HG02852 (cell line): ENCODE measurements at regions not wholly inside any gene's neighbourhood (a gene's known extent, or its start where the extent isn't known, plus 50 kb on each side); places are given as distances from the start of the nearest gene placed in this dataset.
A peak's percentile ranks its signal among the peaks of the same experiment; 100 is the strongest.
"Not testable (repeated sequence)": the region's sequence is repeated elsewhere in the genome, so short reads cannot be mapped to it uniquely, and the experiment has no call there.

Experiments
- ATAC-seq: cut with Tn5 transposase; IDR thresholded peaks from one replicate; pipeline ENCODE4 v1.9.1; 2021; ENCODE audit warnings: mild to moderate bottlenecking, moderate library complexity; ENCODE audit not compliant: unreplicated experiment

GRCh38 chr17:36695082-36695481, 93.7 kb downstream of the MRM1 start:
- no peak for ATAC-seq

DNA sequence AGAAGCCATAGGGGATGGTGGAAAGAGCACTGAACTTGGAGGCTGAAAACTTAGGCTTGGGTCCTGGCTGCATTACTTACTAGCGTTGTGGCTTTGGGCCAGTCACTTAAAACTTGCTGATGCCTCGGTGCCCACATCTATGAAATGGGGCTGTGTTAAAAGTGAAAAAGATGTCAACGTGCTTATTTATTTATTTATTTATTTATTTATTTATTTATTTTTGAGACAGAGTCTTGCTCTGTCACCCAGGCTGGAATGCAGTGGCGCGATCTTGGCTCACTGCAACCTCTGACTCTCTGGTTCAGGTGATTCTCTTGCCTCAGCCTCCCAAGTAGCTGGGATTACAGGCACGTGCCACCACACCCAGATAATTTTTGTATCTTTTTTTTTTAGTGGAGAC, 94.3 kb downstream of the MRM1 start:
- ATAC-seq: not testable (repeated sequence)

DNA sequence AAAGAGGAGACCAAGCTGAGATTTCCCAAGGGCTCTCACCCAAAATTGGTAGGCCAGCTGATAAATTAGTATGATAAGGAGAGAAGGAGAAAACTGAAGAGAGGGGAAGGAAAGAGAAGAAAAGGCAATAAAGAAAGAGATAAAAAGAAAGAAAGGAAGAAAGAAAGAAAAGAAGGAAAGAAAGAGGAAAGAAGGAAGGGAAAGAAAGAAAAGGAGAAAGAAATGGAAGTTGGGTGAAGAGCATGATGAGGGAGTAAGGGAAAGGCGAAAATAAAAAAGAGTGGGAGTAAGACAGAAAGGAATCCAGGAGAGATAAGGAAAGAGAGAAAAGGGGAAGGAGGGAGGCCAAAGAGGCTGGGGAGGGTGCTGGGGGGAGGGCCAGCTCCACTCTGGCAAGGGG, 95.4 kb downstream of the MRM1 start:
- no peak for ATAC-seq

GRCh38 chr17:36697903-36698530, 96.6 kb downstream of the MRM1 start:
- no peak for ATAC-seq

DNA sequence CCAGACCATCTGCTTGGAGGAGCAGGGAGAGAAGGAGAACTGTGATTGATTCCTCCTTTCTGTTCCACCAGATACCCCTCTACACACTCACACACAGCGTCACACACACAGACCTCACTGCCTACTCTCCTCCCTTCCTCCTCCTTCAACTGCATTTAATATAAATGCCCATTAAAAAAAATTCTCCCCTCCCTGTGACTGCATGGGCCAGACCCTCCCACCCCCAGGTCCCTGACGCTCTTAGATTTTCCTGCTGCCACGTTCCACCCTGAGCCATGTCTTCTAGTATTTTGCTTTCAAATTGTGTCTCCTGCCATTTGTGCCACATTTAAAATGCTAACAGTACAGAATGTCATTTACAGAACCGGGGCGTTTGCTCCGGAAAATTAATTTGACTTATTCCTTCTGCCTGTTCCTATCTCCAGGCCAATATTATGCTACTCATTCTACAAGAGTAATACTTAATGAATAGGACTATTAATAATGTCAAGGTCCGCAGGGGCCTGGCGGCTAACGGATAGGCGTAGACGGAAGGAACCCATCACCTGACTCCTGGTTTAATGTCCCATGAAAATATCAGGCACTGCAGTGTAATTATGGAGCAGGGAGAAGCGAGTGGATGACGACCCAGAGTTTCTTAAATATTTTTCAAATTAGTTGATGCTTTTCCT, 100.2 kb downstream of the MRM1 start:
- ATAC-seq: no peak

- no peak for ATAC-seq
Measured at GRCh38 chr17:36702636-36703035, 101.3 kb downstream of the MRM1 start.

- no peak for ATAC-seq
Measured at GRCh38 chr17:36703860-36704266, 102.5 kb downstream of the MRM1 start.

GRCh38 chr17:36705283-36705795, 104.0 kb downstream of the MRM1 start:
- no peak for ATAC-seq

DNA sequence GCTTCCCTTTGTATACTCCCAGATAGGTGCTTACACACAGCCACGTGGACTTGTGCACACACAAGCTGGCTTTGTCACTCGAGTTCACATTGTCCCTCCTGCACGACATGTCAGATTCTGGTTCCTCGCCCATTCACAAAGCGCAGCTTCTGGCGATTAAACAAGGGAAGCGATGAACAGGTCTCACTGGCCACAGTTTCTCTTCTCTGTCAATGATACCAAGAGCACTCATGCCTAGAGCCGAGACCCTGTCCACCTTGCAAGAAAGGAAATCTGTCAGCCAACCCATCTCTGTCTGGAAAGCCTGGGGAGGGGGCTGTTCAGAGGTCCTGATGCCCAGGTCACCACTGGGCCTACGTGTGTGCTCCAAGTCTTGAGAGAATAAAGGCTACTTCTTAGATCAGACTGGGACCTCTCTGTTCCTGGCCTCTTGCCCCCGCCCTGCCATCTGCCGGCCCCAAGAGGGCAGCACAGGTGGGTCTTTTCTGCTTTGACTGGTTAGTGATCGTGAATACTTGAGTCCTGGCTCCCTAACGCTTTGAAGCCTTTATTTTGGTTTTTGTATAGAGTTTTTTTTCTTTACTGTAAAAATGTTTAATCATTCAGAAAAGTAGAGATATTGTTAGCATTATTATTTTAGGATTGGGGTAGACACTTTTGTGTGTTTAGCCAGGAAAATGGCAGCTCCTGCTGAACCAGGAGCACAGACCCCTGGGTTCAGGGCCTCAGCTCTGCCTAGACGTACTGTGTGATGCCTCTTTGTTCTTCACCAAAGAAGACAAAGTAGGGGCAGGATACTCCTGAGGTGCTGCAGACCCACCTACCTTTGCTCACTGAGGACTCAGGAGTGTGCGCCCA, 104.7 kb downstream of the MRM1 start:
- ATAC-seq: no peak

GRCh38 chr17:36707904-36708303, 106.5 kb downstream of the MRM1 start:
- ATAC-seq: no peak

GRCh38 chr17:36714789-36715188, 113.4 kb downstream of the MRM1 start:
- ATAC-seq: no peak

- ATAC-seq: no peak
Measured at GRCh38 chr17:36715951-36716350, 114.6 kb downstream of the MRM1 start.

DNA sequence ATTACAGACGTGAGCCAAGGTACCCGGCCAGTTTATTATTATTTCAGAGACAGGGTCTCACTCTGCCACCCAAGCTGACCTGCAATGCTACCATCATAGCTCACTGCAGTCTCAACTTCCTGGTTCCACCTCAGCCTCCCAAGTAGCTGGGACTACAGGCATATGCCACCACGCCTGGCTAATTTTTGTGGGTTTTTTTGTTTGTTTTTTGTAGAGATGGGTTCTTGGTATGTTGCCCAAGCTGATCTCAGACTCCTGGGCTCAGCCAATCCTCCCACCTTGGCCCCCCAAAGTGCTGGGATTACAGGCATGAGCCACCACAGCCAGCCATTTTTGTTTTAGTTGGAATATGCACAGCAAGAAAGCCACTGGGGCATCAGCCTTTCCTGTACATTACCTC, 115.7 kb downstream of the MRM1 start:
- ATAC-seq: no peak

- ATAC-seq: no peak
Measured at GRCh38 chr17:36720131-36720530, 118.7 kb downstream of the MRM1 start.

GRCh38 chr17:36721560-36722120, 120.3 kb downstream of the MRM1 start:
- no peak for ATAC-seq

- ATAC-seq: peak; percentile 56
Measured at GRCh38 chr17:36722121-36722902, 120.9 kb downstream of the MRM1 start.

GRCh38 chr17:36722903-36723263, 121.5 kb downstream of the MRM1 start:
- no peak for ATAC-seq

- ATAC-seq: no peak
Measured at GRCh38 chr17:36723459-36724025, 122.2 kb downstream of the MRM1 start.

- no peak for ATAC-seq
Measured at GRCh38 chr17:36726199-36726598, 124.8 kb downstream of the MRM1 start.

- no peak for ATAC-seq
Measured at GRCh38 chr17:36727052-36727451, 125.7 kb downstream of the MRM1 start.
